ENCODE measurements at regions not wholly inside any gene's neighbourhood (a gene's known extent, or its start where the extent isn't known, plus 50 kb on each side); places are given as distances from the start of the nearest gene placed in this dataset.

- Histone ChIP-seq H3K4me3 (no peak overlapping the region), H3K4me1 (no peaks in the 10 kb centered on the region), H3K4me2 (no peak overlapping the region), H3K27me3 (no peaks in the 10 kb centered on the region), H3K9me3 (replicated peaks in 1 of 11) (peaks cover 0 to 5% (median 0%) of the 10 kb centered on the region in 11 experiments; a peak in 1 of 22 replicates), H4K20me1 (no peaks in the 10 kb centered on the region), H3K27ac (no peak overlapping the region), H3K9ac (no peak overlapping the region), H3K36me3 (no peaks in the 10 kb centered on the region)
- TF ChIP-seq Cebpa-rat (IDR thresholded peaks at IDR 0.05), result no peak
These were observed 517.6 kb downstream of the PABPC4L start for GRCh38 chr4:133683967-133684366.

- no peaks in the 10 kb centered on the region for H3K4me1 ChIP-seq
- H3K9ac ChIP-seq, result no peak overlapping the region
- H3K9me3 ChIP-seq (replicated peaks in 1 of 11), result no peaks in the 10 kb centered on the region
- no peaks in the 10 kb centered on the region for H4K20me1 ChIP-seq
- no peak overlapping the region for H3K27ac ChIP-seq
- H3K4me3 ChIP-seq, result no peak overlapping the region
- H3K27me3 ChIP-seq, result no peaks in the 10 kb centered on the region
- no peak overlapping the region for H3K4me2 ChIP-seq
- H3K36me3 ChIP-seq, result no peaks in the 10 kb centered on the region
- no peak for TF ChIP-seq Cebpa-rat (IDR thresholded peaks at IDR 0.05)
These were observed 519.2 kb downstream of the PCDH10 start for GRCh38 chr4:133668061-133668851.

- no peaks in the 10 kb centered on the region for H3K36me3 ChIP-seq
- H3K27me3 ChIP-seq, result no peaks in the 10 kb centered on the region
- TF ChIP-seq Cebpa-rat (IDR thresholded peaks at IDR 0.05), result no peak
These were observed 498.1 kb downstream of the PCDH10 start for GRCh38 chr4:133647206-133647605.

GRCh38 chr4:133641191-133641590 lies 492.1 kb downstream of the PCDH10 start:
- no peak overlapping the region for H3K9ac ChIP-seq
- no peaks in the 10 kb centered on the region for H3K27me3 ChIP-seq
- H3K4me1 ChIP-seq, result no peaks in the 10 kb centered on the region
- no peak overlapping the region for H3K4me3 ChIP-seq
- H3K27ac ChIP-seq, result no peak overlapping the region
- no peaks in the 10 kb centered on the region for H4K20me1 ChIP-seq
- no peaks in the 10 kb centered on the region for H3K36me3 ChIP-seq
- no peaks in the 10 kb centered on the region for H3K9me3 ChIP-seq (replicated peaks in 1 of 11)
- no peak for TF ChIP-seq Cebpa-rat (IDR thresholded peaks at IDR 0.05)
- H3K4me2 ChIP-seq, result no peak overlapping the region

More at GRCh38 chr4:133647206-133647605, 498.1 kb downstream of the PCDH10 start:
- no peak overlapping the region for H3K9ac ChIP-seq
- H3K4me2 ChIP-seq, result no peak overlapping the region
- no peak overlapping the region for H3K27ac ChIP-seq
- H3K4me3 ChIP-seq, result no peak overlapping the region
- no peaks in the 10 kb centered on the region for H3K9me3 ChIP-seq (replicated peaks in 1 of 11)
- H3K4me1 ChIP-seq, result no peaks in the 10 kb centered on the region
- H4K20me1 ChIP-seq, result no peaks in the 10 kb centered on the region

GRCh38 chr4:133638751-133639150 lies 489.7 kb downstream of the PCDH10 start:
- Histone ChIP-seq H3K9ac (no peak overlapping the region), H3K4me3 (no peak overlapping the region), H4K20me1 (no peaks in the 10 kb centered on the region), H3K4me1 (no peaks in the 10 kb centered on the region), H3K27ac (no peak overlapping the region), H3K36me3 (no peaks in the 10 kb centered on the region), H3K9me3 (replicated peaks in 1 of 11) (peaks cover 0 to 6% (median 0%) of the 10 kb centered on the region in 11 experiments; a peak in 2 of 22 replicates), H3K4me2 (no peak overlapping the region), H3K27me3 (no peaks in the 10 kb centered on the region)
- no peak for TF ChIP-seq Cebpa-rat (IDR thresholded peaks at IDR 0.05)

GRCh38 chr4:133637161-133637560 lies 488.1 kb downstream of the PCDH10 start:
- Histone ChIP-seq H3K27ac (no peak overlapping the region), H3K9me3 (replicated peaks in 1 of 11) (peaks cover 0 to 6% (median 0%) of the 10 kb centered on the region in 11 experiments; a peak in 2 of 22 replicates), H3K4me2 (no peak overlapping the region), H3K4me3 (no peak overlapping the region), H4K20me1 (no peaks in the 10 kb centered on the region), H3K36me3 (no peaks in the 10 kb centered on the region), H3K27me3 (no peaks in the 10 kb centered on the region), H3K9ac (no peak overlapping the region), H3K4me1 (no peaks in the 10 kb centered on the region)
- TF ChIP-seq Cebpa-rat (IDR thresholded peaks at IDR 0.05), result no peak

- no peaks in the 10 kb centered on the region for H4K20me1 ChIP-seq
- peaks cover 0 to 29% (median 1%) of the 10 kb centered on the region in 10 experiments; a peak in 7 of 20 replicates for H3K4me1 ChIP-seq
- peak overlapping the region in 2 of 11 experiments; percentile 28 to 55; a peak in 2 of 22 replicates for H3K27ac ChIP-seq
- 0 out of 20 replicates have a peak overlapping the region, but pooled peaks of 1 of the 10 experiments have one; percentile 13 for H3K4me3 ChIP-seq
- no peak for TF ChIP-seq Cebpa-rat (IDR thresholded peaks at IDR 0.05)
- peak overlapping the region in 2 of 11 experiments; percentile 12 to 59; a peak in 4 of 22 replicates for H3K9ac ChIP-seq
- H3K4me2 ChIP-seq, result peak overlapping the region in 3 of 11 experiments; percentile 26 to 79 (median 77); a peak in 6 of 22 replicates
- no peaks in the 10 kb centered on the region for H3K9me3 ChIP-seq (replicated peaks in 1 of 11)
- no peaks in the 10 kb centered on the region for H3K36me3 ChIP-seq
- no peaks in the 10 kb centered on the region for H3K27me3 ChIP-seq
These were observed 475.6 kb downstream of the PCDH10 start for GRCh38 chr4:133624744-133625143.

- Histone ChIP-seq H3K27me3 (no peaks in the 10 kb centered on the region), H3K4me3 (no peak overlapping the region), H3K9me3 (replicated peaks in 1 of 11) (no peaks in the 10 kb centered on the region), H3K9ac (no peak overlapping the region), H4K20me1 (no peaks in the 10 kb centered on the region), H3K4me2 (peak overlapping the region in 3 of 11 experiments; percentile 26 to 79 (median 77); a peak in 4 of 22 replicates), H3K36me3 (no peaks in the 10 kb centered on the region), H3K4me1 (peaks cover 0 to 24% (median 1%) of the 10 kb centered on the region in 10 experiments; a peak in 7 of 20 replicates), H3K27ac (peak overlapping the region in 2 of 11 experiments; percentile 28 to 55; a peak in 2 of 22 replicates)
- TF ChIP-seq Cebpa-rat (IDR thresholded peaks at IDR 0.05), result no peak
These were observed 474.8 kb downstream of the PCDH10 start for GRCh38 chr4:133623847-133624246.

GRCh38 chr4:133621628-133622027 lies 472.5 kb downstream of the PCDH10 start:
- Histone ChIP-seq H3K4me1 (peaks cover 0 to 23% (median 1%) of the 10 kb centered on the region in 10 experiments; a peak in 6 of 20 replicates), H3K27ac (no peak overlapping the region), H3K9ac (no peak overlapping the region), H3K9me3 (replicated peaks in 1 of 11) (no peaks in the 10 kb centered on the region), H4K20me1 (no peaks in the 10 kb centered on the region), H3K4me2 (no peak overlapping the region), H3K27me3 (no peaks in the 10 kb centered on the region), H3K4me3 (no peak overlapping the region), H3K36me3 (no peaks in the 10 kb centered on the region)
- TF ChIP-seq Cebpa-rat (IDR thresholded peaks at IDR 0.05), result no peak

All from BLaER1 treated with 17β-estradiol and CSF1 and Interleukin-3, amounts not matched to agents 10 nM and 100 nM (cell line).